ENCODE measurements at regions not wholly inside any gene's neighbourhood (a gene's known extent, or its start where the extent isn't known, plus 50 kb on each side); places are given as distances from the start of the nearest gene placed in this dataset.

DNA sequence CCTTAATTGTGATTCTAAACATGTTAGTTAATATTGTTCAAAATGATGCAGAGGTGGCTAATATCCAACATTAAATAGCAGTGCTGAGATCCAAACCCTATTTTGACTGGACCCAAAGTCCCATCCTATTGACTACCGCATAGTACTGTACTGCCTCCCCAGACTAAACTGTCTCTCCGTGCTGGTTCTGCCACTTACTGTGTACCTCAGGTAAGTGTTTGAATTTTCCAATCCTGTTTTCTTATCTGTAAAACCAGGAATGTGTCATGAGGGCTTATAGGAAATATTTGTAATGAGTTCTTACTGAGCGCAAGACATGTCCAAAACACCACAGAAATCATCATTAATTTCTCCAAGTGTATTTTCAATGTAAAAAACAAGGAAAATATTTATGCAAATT, 209.2 kb upstream of the CD180 start:
- no peak for DNase-seq
- Mint-ChIP-seq H3K4me3 (no peak overlapping the region), H3K4me1 (no peaks in the 10 kb centered on the region), H3K27ac (no peak overlapping the region), H3K36me3 (ENCODE audit: low read depth) (no peaks in the 10 kb centered on the region), H3K27me3 (peaks cover 14% of the 10 kb centered on the region)
- no peak for ATAC-seq
- H3K9me3 ChIP-seq (ENCODE audit: control insufficient read depth, low read length, poor library complexity, severe bottlenecking): no peaks in the 10 kb centered on the region

- Mint-ChIP-seq H3K36me3 (ENCODE audit: low read depth) (no peaks in the 10 kb centered on the region), H3K27ac (no peak overlapping the region), H3K27me3 (peaks cover 14% of the 10 kb centered on the region), H3K4me3 (no peak overlapping the region), H3K4me1 (no peaks in the 10 kb centered on the region)
- DNase-seq: no peak
- no peak for ATAC-seq
- no peaks in the 10 kb centered on the region for H3K9me3 ChIP-seq (ENCODE audit: control insufficient read depth, low read length, poor library complexity, severe bottlenecking)
These were observed 208.4 kb upstream of the CD180 start for GRCh38 chr5:67405101-67405364.

DNA sequence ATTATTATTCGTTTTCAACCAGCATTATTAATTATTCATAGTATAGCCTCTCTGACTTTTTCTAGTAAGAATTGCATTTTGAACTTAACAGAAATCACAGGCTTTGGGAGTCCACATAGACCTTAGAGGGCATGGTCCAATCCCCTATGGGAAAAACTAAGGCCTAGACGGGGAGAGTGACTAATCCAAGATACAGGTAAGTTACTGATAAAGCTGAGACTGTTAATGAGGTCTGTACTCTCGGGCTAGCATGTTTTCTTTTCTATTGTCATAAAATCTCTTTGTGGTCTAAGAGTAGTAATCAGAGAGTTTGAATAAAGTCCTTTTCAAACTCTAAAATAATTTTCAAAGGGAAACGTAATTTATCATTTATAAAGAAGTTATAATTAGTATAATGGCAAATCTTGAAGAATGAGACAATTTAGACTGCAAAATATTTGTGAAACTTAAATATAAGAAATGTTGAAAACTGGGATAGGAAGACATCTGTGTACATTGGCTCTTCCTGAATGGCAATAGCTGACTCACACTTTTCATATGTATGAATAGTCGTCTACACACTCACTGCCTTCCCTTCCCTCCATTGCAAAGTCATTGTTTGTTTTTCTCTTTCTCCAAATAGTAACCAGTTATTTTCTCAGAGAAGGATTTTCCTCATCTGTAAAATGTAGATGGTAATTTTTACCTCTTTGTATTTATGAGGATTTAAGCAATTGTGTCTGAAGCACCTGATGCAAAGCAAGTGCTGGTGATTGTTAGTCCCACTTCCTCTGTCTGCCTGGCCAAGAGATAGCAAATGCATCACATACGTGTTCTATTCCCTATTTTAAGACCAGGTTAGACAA, 207.9 kb upstream of the CD180 start:
- Mint-ChIP-seq H3K4me3 (no peak overlapping the region), H3K36me3 (ENCODE audit: low read depth) (no peaks in the 10 kb centered on the region), H3K27ac (no peak overlapping the region), H3K27me3 (peaks cover 14% of the 10 kb centered on the region), H3K4me1 (no peaks in the 10 kb centered on the region)
- no peaks in the 10 kb centered on the region for H3K9me3 ChIP-seq (ENCODE audit: control insufficient read depth, low read length, poor library complexity, severe bottlenecking)
- no peak for ATAC-seq
- DNase-seq: no peak

GRCh38 chr5:67402526-67402925, 205.9 kb upstream of the CD180 start:
- H3K4me3 Mint-ChIP-seq: no peak overlapping the region
- H3K27me3 Mint-ChIP-seq: peaks cover 4% of the 10 kb centered on the region
- H3K27ac Mint-ChIP-seq: no peak overlapping the region
- H3K9me3 ChIP-seq (ENCODE audit: control insufficient read depth, low read length, poor library complexity, severe bottlenecking): no peaks in the 10 kb centered on the region
- DNase-seq (no peak), ATAC-seq (no peak)
- no peaks in the 10 kb centered on the region for H3K36me3 Mint-ChIP-seq (ENCODE audit: low read depth)
- H3K4me1 Mint-ChIP-seq: no peaks in the 10 kb centered on the region

GRCh38 chr5:67401172-67401571, 204.6 kb upstream of the CD180 start:
- H3K27me3 Mint-ChIP-seq: peaks cover 4% of the 10 kb centered on the region
- H3K27ac Mint-ChIP-seq: no peak overlapping the region
- H3K4me1 Mint-ChIP-seq: peaks cover 2% of the 10 kb centered on the region
- ATAC-seq (no peak), DNase-seq (no peak)
- no peaks in the 10 kb centered on the region for H3K36me3 Mint-ChIP-seq (ENCODE audit: low read depth)
- no peaks in the 10 kb centered on the region for H3K9me3 ChIP-seq (ENCODE audit: control insufficient read depth, low read length, poor library complexity, severe bottlenecking)
- no peak overlapping the region for H3K4me3 Mint-ChIP-seq

GRCh38 chr5:67400752-67401151, 204.2 kb upstream of the CD180 start:
- H3K9me3 ChIP-seq (ENCODE audit: control insufficient read depth, low read length, poor library complexity, severe bottlenecking): no peaks in the 10 kb centered on the region
- H3K27me3 Mint-ChIP-seq: peaks cover 4% of the 10 kb centered on the region
- DNase-seq: no peak
- H3K4me3 Mint-ChIP-seq: no peak overlapping the region
- H3K27ac Mint-ChIP-seq: no peak overlapping the region
- H3K36me3 Mint-ChIP-seq (ENCODE audit: low read depth): no peaks in the 10 kb centered on the region
- ATAC-seq: no peak
- peaks cover 2% of the 10 kb centered on the region for H3K4me1 Mint-ChIP-seq

DNA sequence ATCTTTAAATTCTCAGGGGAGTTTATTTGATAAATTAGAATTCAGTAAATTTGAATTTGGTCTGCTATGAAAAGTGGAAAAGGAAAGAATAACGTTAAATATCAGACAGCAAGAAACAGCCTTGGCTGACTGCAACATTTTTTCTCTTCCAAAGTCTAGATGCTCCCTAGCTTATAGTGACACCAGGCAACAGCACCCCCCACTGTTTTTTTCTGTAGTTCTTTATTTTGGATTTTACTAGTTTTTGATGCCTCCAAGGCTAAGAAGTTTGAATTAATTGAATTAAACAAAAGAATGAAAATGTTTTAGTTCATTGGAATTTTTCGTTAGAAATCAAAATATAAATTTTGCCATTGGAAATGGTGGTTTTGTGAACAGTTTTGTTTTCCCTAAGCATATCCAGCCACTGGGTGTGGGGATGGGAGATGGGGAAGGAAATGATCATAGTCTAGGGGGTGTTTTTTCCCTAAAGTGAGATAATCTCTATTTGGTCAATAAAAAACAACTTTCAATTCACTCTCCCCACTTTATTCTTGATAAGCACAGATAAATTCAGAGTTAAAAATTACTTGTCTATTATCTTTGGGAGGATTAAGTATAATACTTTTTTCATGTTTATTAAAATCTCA, 199.3 kb upstream of the CD180 start:
- no peaks in the 10 kb centered on the region for H3K36me3 Mint-ChIP-seq (ENCODE audit: low read depth)
- H3K9me3 ChIP-seq (ENCODE audit: control insufficient read depth, low read length, poor library complexity, severe bottlenecking): no peaks in the 10 kb centered on the region
- DNase-seq: no peak
- ATAC-seq: no peak
- H3K27ac Mint-ChIP-seq: no peak overlapping the region
- peaks cover 5% of the 10 kb centered on the region for H3K27me3 Mint-ChIP-seq
- no peak overlapping the region for H3K4me3 Mint-ChIP-seq
- peaks cover 6% of the 10 kb centered on the region for H3K4me1 Mint-ChIP-seq

DNA sequence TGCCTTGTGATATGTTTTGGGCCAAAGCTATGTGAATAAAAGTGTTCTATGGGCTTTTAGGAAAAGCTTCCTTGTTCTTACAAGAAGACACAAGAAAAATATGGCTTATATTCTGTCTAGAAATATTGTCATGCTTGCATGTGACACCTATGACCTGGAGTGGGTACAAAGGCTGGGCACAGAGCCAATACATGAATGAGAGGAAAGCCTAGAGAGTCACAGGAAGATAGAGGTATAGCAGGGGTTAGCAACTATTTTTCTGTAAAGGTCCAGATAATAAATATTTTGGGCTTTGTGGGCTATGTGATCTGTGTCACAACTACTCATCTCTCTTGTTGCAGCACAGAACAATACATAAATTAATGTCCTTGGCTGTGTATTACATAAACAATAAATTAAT, 196.6 kb upstream of the CD180 start:
- no peak overlapping the region for H3K4me3 Mint-ChIP-seq
- no peak for ATAC-seq

DNA sequence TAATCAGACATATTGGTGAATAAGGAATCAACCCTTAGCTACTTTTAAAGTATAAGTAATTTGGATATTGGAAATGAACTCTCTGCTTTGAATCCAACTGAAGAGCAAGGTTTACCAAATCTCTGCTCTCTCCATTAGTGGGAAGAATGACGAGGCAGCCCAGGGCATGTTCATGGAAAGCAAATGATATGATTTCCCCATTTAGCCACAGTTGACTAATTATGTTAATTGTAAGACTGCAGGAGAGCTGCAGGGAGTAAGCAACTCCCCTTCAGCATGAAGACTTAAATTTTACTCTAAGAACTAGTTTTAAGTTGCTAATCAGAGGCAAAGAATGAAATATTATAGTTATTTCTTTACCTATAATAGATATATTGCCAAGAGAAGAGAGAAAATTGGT, 194.3 kb upstream of the CD180 start:
- DNase-seq (no peak), ATAC-seq (no peak)
- no peaks in the 10 kb centered on the region for H3K9me3 ChIP-seq (ENCODE audit: control insufficient read depth, low read length, poor library complexity, severe bottlenecking)
- no peak overlapping the region for H3K4me3 Mint-ChIP-seq
- H3K36me3 Mint-ChIP-seq (ENCODE audit: low read depth): no peaks in the 10 kb centered on the region
- peaks cover 5% of the 10 kb centered on the region for H3K4me1 Mint-ChIP-seq
- H3K27ac Mint-ChIP-seq: no peak overlapping the region
- H3K27me3 Mint-ChIP-seq: peaks cover 5% of the 10 kb centered on the region

More for the DNA sequence above, 196.6 kb upstream of the CD180 start:
- H3K9me3 ChIP-seq (ENCODE audit: control insufficient read depth, low read length, poor library complexity, severe bottlenecking): no peaks in the 10 kb centered on the region
- Mint-ChIP-seq H3K36me3 (ENCODE audit: low read depth) (no peaks in the 10 kb centered on the region), H3K4me1 (peaks cover 6% of the 10 kb centered on the region), H3K27me3 (peaks cover 5% of the 10 kb centered on the region), H3K27ac (no peak overlapping the region)
- DNase-seq: no peak

GRCh38 chr5:67383451-67383850, 186.9 kb upstream of the CD180 start:
- H3K4me3 Mint-ChIP-seq: no peak overlapping the region
- H3K4me1 Mint-ChIP-seq: no peaks in the 10 kb centered on the region
- no peaks in the 10 kb centered on the region for H3K9me3 ChIP-seq (ENCODE audit: control insufficient read depth, low read length, poor library complexity, severe bottlenecking)
- peaks cover 2% of the 10 kb centered on the region for H3K36me3 Mint-ChIP-seq (ENCODE audit: low read depth)
- DNase-seq (no peak), ATAC-seq (no peak)
- H3K27ac Mint-ChIP-seq: no peak overlapping the region
- no peaks in the 10 kb centered on the region for H3K27me3 Mint-ChIP-seq

DNA sequence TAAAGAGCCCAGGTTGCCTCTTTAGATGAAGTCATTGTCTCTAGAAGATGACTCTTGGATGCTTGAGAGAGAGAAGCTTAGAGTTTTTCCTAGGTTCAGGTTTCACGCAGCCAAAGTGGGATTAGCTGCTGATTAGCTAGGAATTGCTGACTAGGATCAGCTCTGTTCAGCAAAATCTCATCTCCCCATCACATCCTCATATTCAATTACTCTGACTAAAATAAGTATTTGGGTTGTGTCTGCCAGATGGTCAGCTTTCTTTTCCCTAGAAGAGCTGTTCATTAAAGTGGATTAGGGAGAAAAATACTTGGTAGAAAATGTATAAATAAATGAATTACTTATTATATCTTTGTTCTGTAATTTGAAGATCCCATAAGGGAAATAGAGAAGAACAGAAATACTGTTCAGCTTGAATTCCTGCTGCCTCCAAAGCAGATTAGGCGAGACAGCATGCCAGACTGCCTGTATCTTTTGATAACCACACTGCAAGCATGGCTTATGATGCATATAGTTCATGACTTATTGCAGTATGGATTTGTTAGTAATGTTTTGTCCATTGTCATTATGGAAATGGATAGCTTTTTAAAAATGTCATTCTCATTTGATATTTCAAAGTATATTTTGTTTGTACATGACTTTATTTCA, 184.8 kb upstream of the CD180 start:
- H3K27ac Mint-ChIP-seq: no peak overlapping the region
- peaks cover 2% of the 10 kb centered on the region for H3K36me3 Mint-ChIP-seq (ENCODE audit: low read depth)
- no peaks in the 10 kb centered on the region for H3K9me3 ChIP-seq (ENCODE audit: control insufficient read depth, low read length, poor library complexity, severe bottlenecking)
- H3K4me3 Mint-ChIP-seq: no peak overlapping the region
- no peak for ATAC-seq
- DNase-seq: no peak
- H3K4me1 Mint-ChIP-seq: peaks cover 4% of the 10 kb centered on the region
- H3K27me3 Mint-ChIP-seq: no peaks in the 10 kb centered on the region

GRCh38 chr5:67380431-67380830, 183.8 kb upstream of the CD180 start:
- H3K27me3 Mint-ChIP-seq: no peaks in the 10 kb centered on the region
- H3K36me3 Mint-ChIP-seq (ENCODE audit: low read depth): peaks cover 2% of the 10 kb centered on the region
- ATAC-seq: no peak
- peaks cover 5% of the 10 kb centered on the region for H3K4me1 Mint-ChIP-seq
- no peak overlapping the region for H3K27ac Mint-ChIP-seq
- H3K4me3 Mint-ChIP-seq: no peak overlapping the region
- DNase-seq: no peak
- no peaks in the 10 kb centered on the region for H3K9me3 ChIP-seq (ENCODE audit: control insufficient read depth, low read length, poor library complexity, severe bottlenecking)

GRCh38 chr5:67379753-67380152, 183.2 kb upstream of the CD180 start:
- H3K9me3 ChIP-seq (ENCODE audit: control insufficient read depth, low read length, poor library complexity, severe bottlenecking): no peaks in the 10 kb centered on the region
- DNase-seq: no peak
- no peak for ATAC-seq
- H3K36me3 Mint-ChIP-seq (ENCODE audit: low read depth): peaks cover 2% of the 10 kb centered on the region
- no peak overlapping the region for H3K4me3 Mint-ChIP-seq
- H3K27ac Mint-ChIP-seq: no peak overlapping the region
- H3K27me3 Mint-ChIP-seq: no peaks in the 10 kb centered on the region
- H3K4me1 Mint-ChIP-seq: peaks cover 5% of the 10 kb centered on the region

- no peak overlapping the region for H3K4me3 Mint-ChIP-seq
- H3K36me3 Mint-ChIP-seq (ENCODE audit: low read depth): no peaks in the 10 kb centered on the region
- H3K9me3 ChIP-seq (ENCODE audit: control insufficient read depth, low read length, poor library complexity, severe bottlenecking): no peaks in the 10 kb centered on the region
- H3K27ac Mint-ChIP-seq: no peak overlapping the region
- H3K4me1 Mint-ChIP-seq: peaks cover 7% of the 10 kb centered on the region
- H3K27me3 Mint-ChIP-seq: no peaks in the 10 kb centered on the region
- no peak for ATAC-seq
- DNase-seq: no peak
These were observed 181.7 kb upstream of the CD180 start for GRCh38 chr5:67378256-67378655.
